Heart left ventricle (tissue), 13 donors: ENCODE measurements at regions not wholly inside any gene's neighbourhood (a gene's known extent, or its start where the extent isn't known, plus 50 kb on each side); places are given as distances from the start of the nearest gene placed in this dataset.

Experiments
- POLR2A ChIP-seq, 2 donors: fragments of 450-650 bp; IDR thresholded peaks; one replicate each; pipeline ENCODE4 v1.6.1; 2017; ENCODE audit warnings: antibody characterized with exemption in 2 of 2, mild to moderate bottlenecking in 2 of 2, moderate library complexity in 2 of 2
- TF ChIP-seq, protein P1 (sequence below), 12 donors: fragments of 200-600 bp; sonication (generic) in 4 of 12; IDR thresholded peaks; one replicate each; pipeline versions ENCODE4 v1.5.0 to v1.8.0; 2018 to 2022; ENCODE audit warnings: antibody characterized with exemption in 12 of 12, mild to moderate bottlenecking in 5 of 12
- donor health status: ischemic (EF 13 %, LVEDD 7.1; RV severe dilation, severe dysfunction).
- donor health status: DM: no; HTN: yes; CAD: no.
- donor health status: DM: no; HTN: no; CAD: no.
- donor health status: ischemic (EF 25% LVEDD 6.9; RV normal size, moderate dysfunction).
- donor health status: ischemic (EF 25% LVEDD 5.7; RV mildly dilated, moderate dysfunction).
- donor health status: ischemic (EF 35%, LVEDD 5.7; RV mildly dilated, moderate dysfunction).
- donor health status: nonischemic (EF 11% LVEDD 7.7; RV severe dilation, severe dysfunction).
- donor health status: DM: yes; HTN: yes; CAD: no.
- donor health status: PGD.
- donor health status: ischemic (EF 29% LVEDD 5.4; RV normal size, mild dysfunction).
- donor health status: nonischemic (EF 23%, LVEDD 6.1; RV moderate dilation, normal function).

DNA sequence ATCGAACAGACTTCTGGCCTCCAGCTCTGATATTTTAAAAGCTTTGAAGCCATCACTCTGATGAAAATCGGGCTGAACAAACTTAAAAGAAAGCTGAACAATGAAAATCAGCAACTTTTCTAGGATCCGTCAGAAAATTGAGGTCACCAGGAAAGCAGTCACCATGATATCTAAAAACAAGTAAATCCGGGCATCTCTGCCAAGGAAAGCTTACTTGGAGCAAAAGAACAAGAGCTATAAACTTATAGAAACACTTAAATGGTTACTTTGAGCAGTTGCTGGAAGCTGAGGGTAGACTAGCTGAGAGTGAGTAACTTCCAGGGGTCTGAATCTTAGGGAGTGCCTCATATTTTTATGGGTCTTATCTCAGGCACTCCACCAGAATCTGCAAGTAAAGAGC is 1043.0 kb upstream of the CDH18 start:
- TF ChIP-seq, protein P1, sequence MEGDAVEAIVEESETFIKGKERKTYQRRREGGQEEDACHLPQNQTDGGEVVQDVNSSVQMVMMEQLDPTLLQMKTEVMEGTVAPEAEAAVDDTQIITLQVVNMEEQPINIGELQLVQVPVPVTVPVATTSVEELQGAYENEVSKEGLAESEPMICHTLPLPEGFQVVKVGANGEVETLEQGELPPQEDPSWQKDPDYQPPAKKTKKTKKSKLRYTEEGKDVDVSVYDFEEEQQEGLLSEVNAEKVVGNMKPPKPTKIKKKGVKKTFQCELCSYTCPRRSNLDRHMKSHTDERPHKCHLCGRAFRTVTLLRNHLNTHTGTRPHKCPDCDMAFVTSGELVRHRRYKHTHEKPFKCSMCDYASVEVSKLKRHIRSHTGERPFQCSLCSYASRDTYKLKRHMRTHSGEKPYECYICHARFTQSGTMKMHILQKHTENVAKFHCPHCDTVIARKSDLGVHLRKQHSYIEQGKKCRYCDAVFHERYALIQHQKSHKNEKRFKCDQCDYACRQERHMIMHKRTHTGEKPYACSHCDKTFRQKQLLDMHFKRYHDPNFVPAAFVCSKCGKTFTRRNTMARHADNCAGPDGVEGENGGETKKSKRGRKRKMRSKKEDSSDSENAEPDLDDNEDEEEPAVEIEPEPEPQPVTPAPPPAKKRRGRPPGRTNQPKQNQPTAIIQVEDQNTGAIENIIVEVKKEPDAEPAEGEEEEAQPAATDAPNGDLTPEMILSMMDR (IDR thresholded peaks at IDR 0.05): no peak
- TF ChIP-seq POLR2A (IDR thresholded peaks at IDR 0.05): no peak
